ENCODE measurements at regions not wholly inside any gene's neighbourhood (a gene's known extent, or its start where the extent isn't known, plus 50 kb on each side); places are given as distances from the start of the nearest gene placed in this dataset.

GRCh38 chr14:54138024-54138353 lies 181.4 kb upstream of the BMP4 start:
- H3K4me3 ChIP-seq, result no peak overlapping the region
- WGBS, 2 donors (ENCODE audit: low coverage in 1 of 2), result 33% methylated on average over 1 of the region's 1 CpG; no CpG with 5 or more reads in 1 of the 2 donors
- TF ChIP-seq POLR2A (IDR thresholded peaks at IDR 0.05) (no peak), CTCF (IDR thresholded peaks at IDR 0.05) (no peak), POLR2AphosphoS5 (IDR thresholded peaks at IDR 0.05) (no peak), EP300 (IDR thresholded peaks at IDR 0.05) (no peak)
- no peaks in the 10 kb centered on the region for H3K4me1 ChIP-seq
- H3K36me3 ChIP-seq, result no peaks in the 10 kb centered on the region
- ATAC-seq, result no peak
- no peaks in the 10 kb centered on the region for H3K9me3 ChIP-seq
- no peaks in the 10 kb centered on the region for H3K27me3 ChIP-seq
- H3K27ac ChIP-seq, result no peak overlapping the region

- Histone ChIP-seq H3K27ac (no peak overlapping the region), H3K4me1 (no peaks in the 10 kb centered on the region), H3K4me3 (no peak overlapping the region), H3K27me3 (no peaks in the 10 kb centered on the region), H3K36me3 (no peaks in the 10 kb centered on the region), H3K9me3 (no peaks in the 10 kb centered on the region)
- no peak for ATAC-seq
- TF ChIP-seq POLR2AphosphoS5 (IDR thresholded peaks at IDR 0.05) (no peak), CTCF (IDR thresholded peaks at IDR 0.05) (no peak), EP300 (IDR thresholded peaks at IDR 0.05) (no peak), POLR2A (IDR thresholded peaks at IDR 0.05) (no peak)
- 53 to 80% methylated on average over 2 of the region's 2 CpGs for WGBS, 2 donors (ENCODE audit: low coverage in 1 of 2)
Measured at GRCh38 chr14:54138354-54139038, 181.9 kb upstream of the BMP4 start.

DNA sequence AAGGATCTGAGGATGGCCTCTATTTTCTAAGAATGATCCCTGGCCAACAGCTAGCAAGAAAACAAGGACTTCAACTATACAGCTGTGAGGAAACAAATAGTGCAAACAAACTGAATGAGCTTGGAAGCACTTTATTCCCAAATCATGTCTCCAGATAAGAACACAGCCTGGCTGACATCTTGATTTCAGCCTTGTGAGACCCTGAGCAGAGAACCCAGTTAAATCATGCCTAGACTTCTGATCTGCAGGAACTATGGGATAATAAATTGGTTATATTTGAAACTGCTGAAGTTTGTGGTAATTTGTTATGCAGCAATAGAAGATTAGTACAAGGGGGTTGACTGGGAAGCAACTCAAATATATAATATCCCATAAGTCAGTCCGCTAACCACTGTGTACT lies 183.9 kb upstream of the BMP4 start:
- Histone ChIP-seq H3K36me3 (no peaks in the 10 kb centered on the region), H3K4me3 (no peak overlapping the region), H3K9me3 (no peaks in the 10 kb centered on the region), H3K27ac (no peak overlapping the region), H3K4me1 (no peaks in the 10 kb centered on the region), H3K27me3 (no peaks in the 10 kb centered on the region)
- 83 to 100% methylated on average over 1 of the region's 1 CpG for WGBS, 2 donors (ENCODE audit: low coverage in 1 of 2)
- TF ChIP-seq EP300 (IDR thresholded peaks at IDR 0.05), result no peak
- no peak for TF ChIP-seq POLR2AphosphoS5 (IDR thresholded peaks at IDR 0.05)
- TF ChIP-seq POLR2A (IDR thresholded peaks at IDR 0.05), result no peak
- TF ChIP-seq CTCF (IDR thresholded peaks at IDR 0.05), result no peak
- no peak for ATAC-seq

DNA sequence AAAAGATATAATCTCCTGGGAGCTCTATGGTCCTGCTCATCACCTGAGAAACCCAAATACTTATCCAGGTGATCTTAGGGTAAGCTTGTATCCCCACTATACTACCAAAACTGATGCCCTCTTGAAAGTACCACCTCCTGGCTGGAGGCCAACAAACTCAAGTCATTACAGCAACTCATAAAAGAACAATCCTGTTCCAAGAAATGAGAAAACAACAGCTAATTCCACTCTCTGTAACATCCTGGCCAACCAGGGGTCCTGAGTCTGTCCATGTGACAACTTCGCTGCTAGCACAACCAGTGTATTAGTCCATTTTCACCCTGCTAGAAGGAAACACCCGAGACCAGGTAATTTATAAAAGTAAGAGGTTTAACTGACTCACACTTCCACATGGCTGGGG lies 190.0 kb upstream of the BMP4 start:
- Histone ChIP-seq H3K27ac (no peak overlapping the region), H3K9me3 (peaks cover 0 to 30% (median 0%) of the 10 kb centered on the region in 3 donors), H3K4me1 (no peaks in the 10 kb centered on the region), H3K27me3 (no peaks in the 10 kb centered on the region), H3K36me3 (no peaks in the 10 kb centered on the region), H3K4me3 (no peak overlapping the region)
- no peak for ATAC-seq
- TF ChIP-seq POLR2AphosphoS5 (IDR thresholded peaks at IDR 0.05) (no peak), POLR2A (IDR thresholded peaks at IDR 0.05) (no peak), EP300 (IDR thresholded peaks at IDR 0.05) (no peak), CTCF (IDR thresholded peaks at IDR 0.05) (no peak)
- 90 to 92% methylated on average over 2 of the region's 2 CpGs for WGBS, 2 donors (ENCODE audit: low coverage in 1 of 2)

DNA sequence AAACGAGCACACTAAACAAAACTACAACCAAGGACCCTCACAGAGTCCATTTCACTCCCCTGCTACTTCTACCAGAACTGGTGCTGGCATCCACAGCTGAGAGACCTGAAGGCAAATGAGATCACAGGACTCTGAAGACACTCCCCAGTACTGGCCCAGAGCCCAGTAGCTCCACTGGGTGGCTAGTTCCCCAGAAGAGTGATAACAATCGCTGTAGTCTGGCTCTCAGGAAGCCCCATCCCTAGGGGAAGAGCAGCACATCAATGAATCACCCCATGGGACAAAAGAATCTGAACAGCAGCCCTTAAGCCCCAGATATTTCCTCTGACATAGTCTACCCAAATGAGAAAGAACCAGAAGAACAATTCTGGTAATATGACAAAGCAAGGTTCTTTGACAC lies 190.7 kb upstream of the BMP4 start:
- 60 to 71% methylated on average over 1 of the region's 2 CpGs for WGBS, 2 donors (ENCODE audit: low coverage in 1 of 2)
- Histone ChIP-seq H3K36me3 (no peaks in the 10 kb centered on the region), H3K27ac (no peak overlapping the region), H3K4me3 (no peak overlapping the region), H3K27me3 (no peaks in the 10 kb centered on the region), H3K4me1 (no peaks in the 10 kb centered on the region), H3K9me3 (peaks cover 0 to 30% (median 0%) of the 10 kb centered on the region in 3 donors)
- TF ChIP-seq POLR2A (IDR thresholded peaks at IDR 0.05), result no peak
- no peak for ATAC-seq
